NCI-H2029 (cell line): ENCODE measurements at regions not wholly inside any gene's neighbourhood (a gene's known extent, or its start where the extent isn't known, plus 50 kb on each side); places are given as distances from the start of the nearest gene placed in this dataset.

Experiments
- DNase-seq: peaks from one replicate; lab custom pipeline; 2025; lab: John Stamatoyannopoulos, UW

- no peak for DNase-seq
These were observed 70.0 kb upstream of the NTM start for GRCh38 chr11:131300439-131300717.

GRCh38 chr11:131301306-131301705, 69.1 kb upstream of the NTM start:
- DNase-seq, result no peak

GRCh38 chr11:131302836-131303235, 67.6 kb upstream of the NTM start:
- no peak for DNase-seq

- no peak for DNase-seq
These were observed 66.8 kb upstream of the NTM start for GRCh38 chr11:131303611-131304119.

GRCh38 chr11:131305005-131305404, 65.4 kb upstream of the NTM start:
- DNase-seq, result no peak

- DNase-seq, result no peak
These were observed 62.9 kb upstream of the NTM start for GRCh38 chr11:131307506-131307905.

- DNase-seq, result no peak
These were observed 60.6 kb upstream of the NTM start for GRCh38 chr11:131309776-131310175.

GRCh38 chr11:131311776-131312514, 58.5 kb upstream of the NTM start:
- peak; percentile 30 for DNase-seq
